IMR-90 (cell line): ENCODE measurements at regions not wholly inside any gene's neighbourhood (a gene's known extent, or its start where the extent isn't known, plus 50 kb on each side); places are given as distances from the start of the nearest gene placed in this dataset.

Experiments
- ATAC-seq: fragments of 200-7000 bp; cut with Tn5 transposase; 2 replicates; pipeline ENCODE4 v1.9.1; 2020; ENCODE audit warnings: low read depth, mild to moderate bottlenecking, moderate library complexity
- BruUV-seq: library from RNA; stranded (reverse); fragments of 400-500 nt; replicated peaks from 2 replicates; lab custom pipeline; 2021; lab: Mats Ljungman, UMichigan
- CTCF ChIA-PET: fragments of 300-600 bp; formaldehyde crosslinking; extraction: SDS; loops from one replicate; lab custom pipeline; 2021; ENCODE audit warnings: antibody characterized with exemption; lab: Yijun Ruan, JAX
- POLR2A ChIA-PET: fragments of 300-600 bp; sonication (Branson Sonifier 250); formaldehyde crosslinking; loops from one replicate; lab custom pipeline; 2022; ENCODE audit warnings: antibody characterized with exemption; ENCODE audit not compliant: unreplicated experiment; lab: Charles Lee
- DNase-seq: peaks from one replicate; pipeline ENCODE4 v3.0.0; 2013
- H2AFZ ChIP-seq: replicated peaks from 2 replicates; pipeline ENCODE3; 2013; ENCODE audit warnings: low read length, mild to moderate bottlenecking; ENCODE audit not compliant: poor library complexity
- H2AK5ac ChIP-seq: 2 replicates; pipeline ENCODE4 v1.6.1; 2013; ENCODE audit warnings: low read depth, low read length, inconsistent platforms
- H2AK9ac ChIP-seq: replicated peaks from 2 replicates; pipeline ENCODE3; 2013; ENCODE audit warnings: mild to moderate bottlenecking, low read depth, low read length, moderate library complexity; ENCODE audit not compliant: poor library complexity
- H2BK120ac ChIP-seq: 2 replicates; pipeline ENCODE4 v1.6.1; 2013; ENCODE audit warnings: low read depth, low read length, inconsistent platforms
- H2BK15ac ChIP-seq: 3 replicates; pipeline ENCODE4 v1.6.1; 2013; ENCODE audit warnings: low read depth, low read length, inconsistent platforms
- H2BK20ac ChIP-seq: 2 replicates; pipeline ENCODE4 v1.6.1; 2013; ENCODE audit warnings: low read depth, mild to moderate bottlenecking, inconsistent platforms, low read length, moderate library complexity
- H2BK5ac ChIP-seq: 2 replicates; pipeline ENCODE4 v1.6.1; 2013; ENCODE audit warnings: mild to moderate bottlenecking, low read depth, low read length, inconsistent platforms; ENCODE audit not compliant: poor library complexity, severe bottlenecking
- H3K14ac ChIP-seq: replicated peaks from 2 replicates; pipeline ENCODE4 v1.6.1; 2013; ENCODE audit warnings: low read depth, low read length, inconsistent platforms
- H3K18ac ChIP-seq: 2 replicates; pipeline ENCODE4 v1.6.1; 2013; ENCODE audit warnings: low read depth, low read length, control low read depth
- H3K23ac ChIP-seq: 2 replicates; pipeline ENCODE4 v1.6.1; 2013; ENCODE audit warnings: low read depth, low read length, inconsistent platforms
- H3K27ac ChIP-seq: 2 replicates; pipeline ENCODE4 v1.5.1; 2013; ENCODE audit warnings: mild to moderate bottlenecking, control low read depth, low read length; ENCODE audit not compliant: insufficient read depth
- H3K27me3 ChIP-seq: 2 replicates; pipeline ENCODE4 v1.6.1; 2013; ENCODE audit warnings: low read length; ENCODE audit not compliant: control insufficient read depth, insufficient read depth
- H3K36me3 ChIP-seq: 2 replicates; pipeline ENCODE4 v1.6.1; 2013; ENCODE audit warnings: low read length, mixed read lengths; ENCODE audit not compliant: control insufficient read depth, insufficient read depth
- H3K4ac ChIP-seq: 2 replicates; pipeline ENCODE4 v1.6.1; 2013; ENCODE audit warnings: low read depth, low read length, inconsistent platforms
- H3K4me1 ChIP-seq: 2 replicates; pipeline ENCODE4 v1.6.1; 2013; ENCODE audit warnings: low read length, mixed read lengths; ENCODE audit not compliant: control insufficient read depth, insufficient read depth
- H3K4me2 ChIP-seq: 2 replicates; pipeline ENCODE4 v1.6.1; 2013; ENCODE audit warnings: low read depth, mild to moderate bottlenecking, control low read depth, low read length, moderate library complexity
- H3K4me3 ChIP-seq: 2 replicates; pipeline ENCODE4 v1.5.1; 2013; ENCODE audit warnings: low read depth, mild to moderate bottlenecking, control low read depth, low read length, moderate library complexity; ENCODE audit not compliant: insufficient read depth
- H3K56ac ChIP-seq: 2 replicates; pipeline ENCODE4 v1.6.1; 2013; ENCODE audit warnings: low read length, inconsistent platforms; ENCODE audit not compliant: insufficient read depth; ENCODE audit errors: extremely low read depth
- H3K79me1 ChIP-seq, 2 experiments: 2 replicates each; pipeline ENCODE4 v1.6.1; 2013; ENCODE audit warnings: low read length in 2 of 2, inconsistent platforms in 1 of 2, low read depth in 1 of 2
- H3K9ac ChIP-seq: 2 replicates; pipeline ENCODE4 v1.6.1; 2013; ENCODE audit warnings: low read depth, low read length, control low read depth
- H3K9me1 ChIP-seq: 2 replicates; pipeline ENCODE4 v1.6.1; 2013; ENCODE audit warnings: low read length, inconsistent platforms; ENCODE audit not compliant: insufficient read depth
- H3K9me3 ChIP-seq: 2 replicates; pipeline ENCODE4 v1.6.1; 2013; ENCODE audit warnings: low read length; ENCODE audit not compliant: control insufficient read depth, insufficient read depth
- H4K20me1 ChIP-seq: 2 replicates; pipeline ENCODE4 v1.6.1; 2013; ENCODE audit warnings: low read length, inconsistent platforms; ENCODE audit not compliant: insufficient read depth
- H4K5ac ChIP-seq: 2 replicates; pipeline ENCODE4 v1.6.1; 2013; ENCODE audit warnings: mild to moderate bottlenecking, low read depth, low read length, control low read depth
- H4K8ac ChIP-seq, 2 experiments: 2 replicates each; pipeline ENCODE4 v1.6.1; 2013; ENCODE audit warnings: low read depth in 2 of 2, low read length in 2 of 2, control low read depth in 1 of 2, inconsistent platforms in 1 of 2
- H4K91ac ChIP-seq: 2 replicates; pipeline ENCODE4 v1.6.1; 2013; ENCODE audit warnings: low read depth, low read length, inconsistent platforms; ENCODE audit not compliant: insufficient read depth
- BHLHE40 ChIP-seq: fragments of 150-350 bp; IDR thresholded peaks from 2 replicates; pipeline ENCODE4 v1.6.1; 2016; ENCODE audit warnings: mild to moderate bottlenecking, low read depth, low read length
- CEBPB ChIP-seq: IDR thresholded peaks from 2 replicates; pipeline ENCODE4 v1.6.1; 2012; ENCODE audit warnings: low read depth, low read length, improper control_type of control experiment
- CHD1 ChIP-seq: IDR thresholded peaks from 2 replicates; pipeline ENCODE4 v1.6.1; 2012; ENCODE audit warnings: low read depth, low read length, improper control_type of control experiment
- MAZ ChIP-seq: IDR thresholded peaks from 2 replicates; pipeline ENCODE4 v1.6.1; 2012; ENCODE audit warnings: low read depth, mild to moderate bottlenecking, low read length, improper control_type of control experiment, moderate library complexity, borderline replicate concordance
- WGBS, 2 experiments: methylation state at CpG; one replicate each; pipeline versions ENCODE4 v1.1.5 to v1.1.7; 2013; ENCODE audit warnings: missing lambda C conversion rate in 2 of 2; ENCODE audit not compliant: insufficient read length in 1 of 2; ENCODE audit errors: extremely low coverage in 2 of 2; 5-methylcytosine and 5-hydroxymethylcytosine counted together
- dilution Hi-C: fragments of 300-500 bp; cut with HindIII; formaldehyde crosslinking; loops from one replicate; pipeline ENCODE4 v1.14.3; 2018; ENCODE audit warnings: low sequenced_read_pairs; ENCODE audit not compliant: unreplicated experiment
- in situ Hi-C: fragments of 300-500 bp; cut with MboI; formaldehyde crosslinking; loops from 3 replicates; pipeline ENCODE4 v1.14.3; 2019; ENCODE audit warnings: low sequenced_read_pairs, inconsistent platforms, mixed read lengths
- intact Hi-C: fragments of 100-400 bp; cut with micrococcal nuclease; formaldehyde crosslinking; loops from 2 replicates; pipeline ENCODE4 v1.10.0; 2022

DNA sequence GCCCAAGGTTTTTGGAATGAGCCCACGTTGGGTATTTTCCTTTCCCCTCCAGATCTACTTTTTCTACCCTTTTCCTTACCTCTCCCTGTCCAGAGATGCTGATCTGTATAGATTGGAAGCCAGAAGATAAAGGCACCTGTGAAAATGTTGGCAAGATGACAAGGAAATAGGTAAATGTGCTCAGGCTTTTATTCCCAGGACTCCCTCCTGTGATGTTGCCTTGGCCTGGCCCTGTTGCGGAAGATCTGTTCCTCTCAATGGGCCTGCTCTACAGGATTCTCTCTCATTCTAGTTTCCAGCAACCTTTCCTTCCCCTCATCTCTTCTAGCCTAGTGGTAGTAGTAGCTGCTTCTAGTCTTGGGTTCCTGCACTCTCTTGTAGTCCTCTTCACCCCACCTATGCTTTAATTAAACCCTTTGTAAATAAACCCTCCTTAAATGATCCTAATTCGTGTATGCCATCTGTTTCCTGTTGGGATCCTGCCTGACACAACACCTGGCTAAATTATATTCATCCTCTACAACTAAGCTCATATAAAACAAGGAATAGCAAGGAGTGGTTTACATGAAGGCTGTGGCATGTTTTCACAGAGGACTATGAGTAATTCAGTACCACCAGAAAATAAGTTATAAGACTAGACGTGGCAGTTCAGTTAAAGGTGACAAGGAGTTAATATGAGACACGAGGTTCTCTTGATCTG is 95.7 kb upstream of the MAOA start:
- intact Hi-C loops: no loop called here

More for the DNA sequence above, 95.7 kb upstream of the MAOA start:
- Histone ChIP-seq H3K79me1 (no peaks in the 10 kb centered on the region), H3K23ac (no peak overlapping the region), H3K27ac (no peak overlapping the region), H3K56ac (no peak overlapping the region), H3K4me3 (no peak overlapping the region), H3K4me1 (no peaks in the 10 kb centered on the region), H3K4me2 (no peak overlapping the region), H3K18ac (no peak overlapping the region), H3K14ac (no peak overlapping the region), H3K4ac (no peak overlapping the region), H2BK15ac (no peak overlapping the region), H3K27me3 (no peaks in the 10 kb centered on the region; the same call in 1 of the 2 replicates), H3K9ac (no peak overlapping the region), H3K36me3 (no peaks in the 10 kb centered on the region), H2AK5ac (no peak overlapping the region), H4K8ac (no peak overlapping the region), H2AFZ (no peak overlapping the region), H2BK120ac (no peak overlapping the region), H2AK9ac (no peak overlapping the region), H3K9me3 (no peaks in the 10 kb centered on the region), H4K20me1 (no peaks in the 10 kb centered on the region), H4K5ac (no peak overlapping the region), H2BK5ac (no peak overlapping the region), H3K9me1 (no peaks in the 10 kb centered on the region), H4K91ac (no peak overlapping the region), H2BK20ac (no peak overlapping the region)
- ChIA-PET POLR2A (no interaction called here), CTCF (interaction anchor here (0.5 kb wide), 1 partner anchor 176 kb away, joined by 4 read pairs; no protein-coding TSS in a partner anchor)
- no peak for TF ChIP-seq CEBPB
- TF ChIP-seq MAZ: no peak
- TF ChIP-seq CHD1: no peak
- TF ChIP-seq BHLHE40: no peak
- dilution Hi-C loops (no loop called here), in situ Hi-C loops (loop anchor here (5.0 to 10.0 kb wide), 2 partner anchors 192 to 1776 kb away; no protein-coding TSS in a partner anchor)
- DNase-seq (no peak), ATAC-seq (no peak)
- WGBS, 2 experiments: 0% methylated on average over 1 of the region's 5 CpGs; no CpG with 5 or more reads in 1 of the 2 experiments
- BruUV-seq: no TSS peak
